ENCODE measurements at regions not wholly inside any gene's neighbourhood (a gene's known extent, or its start where the extent isn't known, plus 50 kb on each side); places are given as distances from the start of the nearest gene placed in this dataset.

GRCh38 chr9:90432951-90433350 lies 209.7 kb downstream of the DIRAS2 start:
- TF ChIP-seq CTCF (IDR thresholded peaks at IDR 0.05; ENCODE audit: low read depth, low read length) = no peak
- no peak for TF ChIP-seq POLR2A (IDR thresholded peaks at IDR 0.05; ENCODE audit: extremely low read depth, insufficient read length)
